HCEC 1CT (cell line): ENCODE measurements at regions not wholly inside any gene's neighbourhood (a gene's known extent, or its start where the extent isn't known, plus 50 kb on each side); places are given as distances from the start of the nearest gene placed in this dataset.
"Not testable (repeated sequence)": the region's sequence is repeated elsewhere in the genome, so short reads cannot be mapped to it uniquely, and the experiment has no call there.

Experiments
- DNase-seq: peaks from one replicate; pipeline ENCODE4 v3.0.0-alpha.2; 2017

GRCh38 chr10:9470581-9470980, 1416.1 kb downstream of the GATA3 start:
- no peak for DNase-seq

GRCh38 chr10:9501944-9502343, 1447.5 kb downstream of the GATA3 start:
- no peak for DNase-seq

GRCh38 chr10:9504227-9504626, 1449.7 kb downstream of the GATA3 start:
- no peak for DNase-seq

GRCh38 chr10:9505546-9505945, 1451.1 kb downstream of the GATA3 start:
- DNase-seq = no peak

GRCh38 chr10:9508606-9509005, 1454.1 kb downstream of the GATA3 start:
- DNase-seq = no peak

- DNase-seq = no peak
These were observed 1456.1 kb downstream of the GATA3 start for GRCh38 chr10:9510626-9511025.

GRCh38 chr10:9515922-9516321, 1461.4 kb downstream of the GATA3 start:
- no peak for DNase-seq

- DNase-seq = no peak
These were observed 1481.3 kb downstream of the GATA3 start for GRCh38 chr10:9535744-9536143.

- DNase-seq = no peak
These were observed 1472.6 kb upstream of the CELF2 start for GRCh38 chr10:9545073-9545472.

GRCh38 chr10:9547936-9548904, 1469.5 kb upstream of the CELF2 start:
- no peak for DNase-seq

GRCh38 chr10:9550810-9551209, 1466.9 kb upstream of the CELF2 start:
- DNase-seq = no peak

GRCh38 chr10:9554321-9554720, 1463.4 kb upstream of the CELF2 start:
- no peak for DNase-seq

- DNase-seq = no peak
These were observed 1456.7 kb upstream of the CELF2 start for GRCh38 chr10:9560976-9561375.

- DNase-seq = no peak
These were observed 1455.7 kb upstream of the CELF2 start for GRCh38 chr10:9561821-9562505.

GRCh38 chr10:9577746-9578145, 1439.9 kb upstream of the CELF2 start:
- DNase-seq = no peak

- peak; percentile 80 for DNase-seq
These were observed 1438.5 kb upstream of the CELF2 start for GRCh38 chr10:9579110-9579705.

GRCh38 chr10:9582803-9583202, 1434.9 kb upstream of the CELF2 start:
- DNase-seq = not testable (repeated sequence)

GRCh38 chr10:9596368-9596920, 1421.2 kb upstream of the CELF2 start:
- peak; percentile 74 for DNase-seq

- no peak for DNase-seq
These were observed 1414.7 kb upstream of the CELF2 start for GRCh38 chr10:9602998-9603397.

GRCh38 chr10:9603972-9604371, 1413.7 kb upstream of the CELF2 start:
- DNase-seq = no peak

GRCh38 chr10:9605231-9605630, 1412.4 kb upstream of the CELF2 start:
- DNase-seq = no peak

- peak; percentile 30 for DNase-seq
These were observed 1409.1 kb upstream of the CELF2 start for GRCh38 chr10:9608602-9609001.

GRCh38 chr10:9613338-9614075, 1404.2 kb upstream of the CELF2 start:
- DNase-seq = no peak
